Astrocyte of the hippocampus (primary cell): ENCODE measurements at regions not wholly inside any gene's neighbourhood (a gene's known extent, or its start where the extent isn't known, plus 50 kb on each side); places are given as distances from the start of the nearest gene placed in this dataset.

ENCODE experiments used
- DNase-seq: peaks from one replicate; pipeline ENCODE4 v3.0.0; 2011; ENCODE audit warnings: low read depth, low spot score

DNA sequence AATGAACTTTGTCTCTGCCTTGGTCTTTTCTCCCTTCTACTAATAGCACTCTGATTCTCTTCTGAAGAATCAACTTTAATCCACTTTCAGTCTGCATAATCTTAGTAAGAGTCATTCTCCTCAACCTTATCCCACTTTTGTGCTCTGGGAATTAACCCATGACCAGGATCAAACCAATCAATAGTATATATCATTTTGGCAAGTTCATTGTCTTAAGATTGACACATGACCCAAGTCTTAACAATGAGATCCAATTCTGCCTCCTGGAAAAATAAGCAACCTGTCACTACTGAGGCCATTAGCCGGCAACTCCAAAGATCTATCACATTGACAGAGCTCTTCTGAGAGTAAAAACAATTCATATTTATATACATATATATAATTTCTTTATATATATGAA is 1358.4 kb upstream of the ADGRL3 start:
- DNase-seq, result no peak

DNA sequence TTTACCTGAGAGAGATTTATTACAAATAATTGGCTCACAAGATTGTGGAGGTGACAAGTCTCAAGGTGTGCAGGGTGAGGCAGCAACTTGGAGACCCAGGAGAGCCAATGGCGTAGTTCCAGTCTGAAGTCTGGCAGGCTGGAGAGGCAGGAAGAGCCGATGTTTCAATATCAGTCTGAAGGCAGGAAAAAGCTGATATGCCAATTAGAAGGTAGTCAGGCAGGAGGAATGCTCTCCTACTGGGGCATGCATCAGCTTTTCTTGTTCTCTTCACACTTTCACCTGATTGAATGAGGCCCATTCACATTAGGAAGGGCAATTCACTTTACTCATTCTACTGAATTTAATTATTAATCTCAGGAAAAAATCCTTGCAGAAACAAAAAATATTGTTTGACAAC is 1351.7 kb upstream of the ADGRL3 start:
- DNase-seq, result peak; percentile 0

DNA sequence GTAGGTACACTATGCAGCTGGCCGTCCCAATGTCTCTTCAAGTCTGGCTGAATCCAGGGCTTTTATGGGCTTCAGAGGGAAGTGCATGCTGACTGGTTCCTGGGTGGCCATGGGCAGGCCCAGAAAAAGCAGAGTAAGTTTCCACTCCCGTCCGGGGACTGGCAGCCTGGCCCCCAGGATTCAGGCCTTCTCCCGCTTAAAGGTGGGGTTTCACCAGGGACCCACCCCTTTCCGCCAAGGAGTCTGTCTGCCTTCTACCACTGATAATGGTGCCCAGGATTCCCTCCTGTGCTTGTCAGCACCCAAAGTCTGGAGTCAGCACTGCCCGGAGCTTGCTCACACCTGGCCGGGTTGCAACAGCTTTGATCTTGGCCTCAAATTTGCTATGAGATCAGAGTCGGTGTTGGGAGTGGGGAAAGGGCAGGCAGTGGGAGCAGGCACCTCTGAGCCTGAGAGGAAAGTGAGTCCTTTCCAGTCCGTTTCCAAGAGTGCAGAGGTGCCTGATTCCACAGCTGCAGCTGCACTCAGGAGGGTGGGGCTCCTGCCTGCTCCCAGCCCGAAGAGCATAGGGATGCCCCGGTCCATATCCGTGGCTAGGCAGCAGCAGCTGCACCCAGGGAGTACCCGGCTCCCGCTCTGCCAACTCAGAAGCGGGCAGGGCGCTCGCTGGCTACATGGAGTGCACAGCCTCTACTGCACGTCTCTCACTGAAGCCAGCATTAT is 1344.3 kb upstream of the ADGRL3 start:
- no peak for DNase-seq

DNA sequence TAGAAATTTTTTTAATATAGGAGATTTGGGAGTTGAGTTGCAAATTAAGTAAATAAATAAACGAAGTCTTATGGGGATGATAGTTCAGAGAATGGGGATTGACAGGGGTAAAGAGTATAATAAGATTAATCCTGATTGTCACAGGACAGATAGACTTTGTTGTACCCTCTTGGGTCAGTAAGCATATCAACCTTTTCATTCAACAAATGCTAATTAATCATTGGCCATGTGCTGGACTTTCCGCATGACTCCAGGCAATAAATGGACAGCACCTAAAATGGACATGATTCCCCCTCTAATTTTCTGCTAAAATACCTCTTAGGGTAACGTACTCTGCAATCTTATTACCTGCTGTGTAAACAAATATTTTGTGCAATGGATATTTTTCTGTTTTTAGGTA is 1331.1 kb upstream of the ADGRL3 start:
- no peak for DNase-seq

DNA sequence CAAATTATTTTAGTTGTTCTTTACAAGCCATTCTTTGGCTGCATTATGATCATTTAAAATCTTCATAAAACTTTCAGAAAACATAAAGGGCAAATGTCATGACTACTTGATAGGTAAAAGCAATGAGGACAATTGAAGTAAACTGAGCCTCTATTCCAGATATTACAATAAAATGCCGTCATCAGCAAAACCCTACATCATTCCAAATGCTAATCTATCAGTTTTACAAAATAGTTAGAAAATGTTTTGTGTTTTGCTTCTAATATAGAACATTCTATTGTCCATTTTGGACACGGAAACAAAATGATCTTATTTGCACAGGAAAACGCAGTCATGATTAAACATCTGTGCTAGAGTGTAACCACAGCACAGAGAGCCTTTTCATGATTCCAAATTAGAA is 1330.6 kb upstream of the ADGRL3 start:
- no peak for DNase-seq

DNA sequence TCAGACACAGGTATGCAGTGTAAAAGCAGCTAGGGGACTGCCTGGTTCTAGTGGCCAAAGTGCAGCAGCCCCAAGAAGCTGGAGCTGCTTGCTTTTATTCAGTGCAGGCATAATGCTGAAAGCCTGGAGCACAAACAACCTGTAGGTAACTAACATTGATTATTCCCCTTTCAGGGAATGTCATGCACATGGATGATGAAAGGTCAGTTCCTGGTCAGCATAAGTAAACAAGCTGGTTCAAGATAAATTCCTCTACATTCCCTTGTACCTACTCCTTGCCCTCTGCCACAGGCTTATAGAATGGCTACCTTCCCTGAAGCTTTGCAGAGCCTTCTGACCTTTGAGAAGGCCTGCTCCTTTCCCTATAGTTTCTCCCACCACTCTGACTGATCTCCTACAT is 1318.5 kb upstream of the ADGRL3 start:
- DNase-seq, result no peak

DNA sequence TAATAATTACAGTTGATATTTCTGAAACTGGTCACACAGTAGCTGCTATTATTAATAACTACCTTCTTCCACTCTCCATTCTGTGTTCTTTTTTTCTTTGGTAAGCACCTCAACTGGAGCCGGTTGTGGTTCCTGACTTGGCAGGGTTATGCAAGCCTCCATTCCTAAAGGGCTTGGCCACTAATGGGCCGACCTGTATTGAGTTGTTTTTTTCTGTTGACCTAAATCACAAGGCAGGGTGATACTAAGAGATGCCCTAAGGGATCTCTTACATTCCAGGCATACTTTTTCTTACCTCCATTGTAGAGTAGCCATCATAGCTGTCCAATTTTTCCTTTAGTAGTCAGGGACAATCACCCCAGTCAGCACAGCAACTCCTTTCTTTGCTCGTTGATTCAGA is 1295.8 kb upstream of the ADGRL3 start:
- peak; percentile 4 for DNase-seq

DNA sequence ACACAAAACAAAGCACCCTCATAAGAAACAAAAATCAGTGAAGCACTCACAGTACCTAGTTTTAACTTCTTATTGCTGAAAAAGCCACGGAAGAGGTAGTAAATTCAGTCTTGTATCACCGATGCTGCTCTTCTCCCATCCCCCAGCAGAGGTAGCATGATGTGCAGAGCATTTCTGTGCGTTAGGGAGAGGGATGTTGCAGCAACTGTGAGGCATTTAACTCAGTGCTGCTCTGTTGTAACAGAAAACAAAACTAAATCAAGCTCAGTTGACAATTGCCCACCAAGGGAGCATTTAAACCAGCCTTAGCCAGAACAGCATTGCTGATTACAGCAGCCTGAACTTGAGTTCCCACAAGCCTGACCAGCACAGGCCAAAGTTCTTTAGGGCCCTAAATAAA is 1279.7 kb upstream of the ADGRL3 start:
- DNase-seq, result no peak

DNA sequence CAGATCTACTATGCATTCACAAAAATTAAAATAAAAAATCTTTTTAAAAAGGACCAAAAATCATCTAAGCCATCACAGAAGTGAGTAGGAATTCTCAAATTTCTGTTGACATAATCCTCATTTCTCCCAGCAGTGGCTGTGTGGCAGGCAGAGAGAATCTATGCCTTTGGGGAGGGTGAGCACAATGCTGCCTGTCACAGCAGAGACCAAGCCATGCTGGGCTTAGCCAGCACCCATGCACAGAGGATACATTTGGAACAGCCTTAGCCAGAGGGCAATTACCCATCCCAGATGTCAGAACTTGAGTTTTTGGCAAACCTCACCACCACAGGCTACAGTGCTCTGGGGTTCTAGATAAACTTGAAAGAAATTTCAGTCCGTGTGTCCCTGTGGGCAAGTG is 1274.8 kb upstream of the ADGRL3 start:
- DNase-seq, result no peak

DNA sequence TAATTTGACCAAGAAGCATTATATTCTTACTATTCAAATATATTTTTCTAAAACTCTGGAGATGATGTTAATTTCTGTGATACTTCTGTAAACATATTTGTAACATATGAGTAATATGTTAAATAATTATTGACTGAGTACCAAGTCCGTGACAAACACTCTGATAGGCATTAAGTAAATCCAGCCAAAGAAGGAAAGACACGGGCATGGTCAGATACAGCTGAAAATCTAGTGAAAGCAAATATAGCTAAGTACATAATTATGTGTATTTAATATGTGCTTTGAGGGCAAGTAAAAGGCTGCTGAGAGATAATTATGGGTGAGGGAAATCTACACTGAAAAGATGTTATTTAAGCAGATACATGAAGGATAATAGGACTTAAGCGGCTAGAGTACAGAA is 1263.6 kb upstream of the ADGRL3 start:
- no peak for DNase-seq

DNA sequence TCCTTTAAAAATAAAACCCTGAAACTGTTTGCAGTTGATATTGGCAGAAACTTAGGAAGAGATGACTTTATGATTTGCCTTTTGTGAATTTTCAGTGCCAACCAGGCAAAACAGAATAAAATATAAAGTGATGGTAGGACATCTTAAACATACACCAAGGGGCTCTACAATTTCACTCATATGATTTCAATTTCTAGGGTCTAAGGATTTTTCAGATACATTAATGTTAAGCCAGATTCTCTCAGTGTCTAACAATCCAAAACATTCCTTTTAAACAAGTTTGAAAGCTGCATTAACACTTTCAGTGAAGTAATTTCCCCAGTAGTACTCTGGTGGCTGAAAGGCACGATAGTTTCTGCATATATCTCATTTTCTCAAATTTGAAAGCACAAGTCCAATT is 1262.0 kb upstream of the ADGRL3 start:
- DNase-seq, result no peak

DNA sequence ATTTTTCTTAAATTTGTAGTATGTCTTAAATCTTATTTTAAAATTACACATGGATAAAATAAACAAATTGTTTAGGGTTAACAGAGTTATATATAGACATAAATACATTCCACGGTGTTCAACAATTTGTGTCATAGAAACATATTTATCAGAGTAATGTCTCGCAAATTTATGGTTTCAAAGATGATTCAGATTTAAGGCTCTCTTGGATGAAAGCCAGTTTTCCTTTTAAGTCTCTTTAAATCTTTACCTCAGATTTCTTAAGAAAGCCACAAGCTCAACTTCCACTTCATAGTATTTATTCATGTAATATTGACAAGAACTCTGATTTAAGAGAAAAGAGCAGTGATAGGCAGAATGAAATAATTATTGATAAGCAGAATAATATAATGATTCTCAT is 1254.8 kb upstream of the ADGRL3 start:
- no peak for DNase-seq

DNA sequence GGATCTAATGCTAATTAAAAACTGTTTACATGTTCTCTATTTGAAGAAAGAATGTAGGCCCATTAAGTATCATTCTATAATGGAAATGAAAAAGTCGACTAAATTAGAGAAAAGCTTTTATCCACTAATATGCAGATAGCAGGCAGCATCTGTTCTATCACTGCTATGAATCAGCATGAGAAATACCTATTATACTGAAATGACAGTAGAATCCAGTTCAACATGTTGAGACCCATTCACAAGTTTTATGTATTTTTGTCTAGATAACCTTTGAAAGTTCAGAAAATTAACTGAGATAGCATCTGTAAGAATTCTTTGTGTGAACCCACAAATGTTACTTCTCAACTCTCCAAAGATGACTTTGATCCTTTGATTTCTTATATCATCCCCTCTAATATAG is 1254.4 kb upstream of the ADGRL3 start:
- DNase-seq, result no peak

DNA sequence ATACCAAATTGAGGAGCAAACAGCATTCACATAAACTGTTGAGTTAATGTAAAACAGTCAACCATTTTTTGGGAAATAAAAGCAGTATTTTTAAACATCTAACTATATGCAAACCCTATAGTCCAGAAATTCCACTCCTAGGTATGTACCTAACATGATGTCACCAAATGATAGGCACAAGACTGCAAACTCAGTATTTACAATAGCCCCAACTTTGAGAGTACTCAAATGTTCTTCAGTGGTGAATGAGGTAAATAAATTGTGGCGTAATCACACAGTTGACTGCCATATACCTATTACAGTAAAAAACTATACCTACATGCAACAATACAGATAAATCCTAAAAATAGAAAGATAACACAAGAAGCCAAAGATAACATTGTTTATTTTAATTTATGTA is 1243.8 kb upstream of the ADGRL3 start:
- DNase-seq, result no peak

DNA sequence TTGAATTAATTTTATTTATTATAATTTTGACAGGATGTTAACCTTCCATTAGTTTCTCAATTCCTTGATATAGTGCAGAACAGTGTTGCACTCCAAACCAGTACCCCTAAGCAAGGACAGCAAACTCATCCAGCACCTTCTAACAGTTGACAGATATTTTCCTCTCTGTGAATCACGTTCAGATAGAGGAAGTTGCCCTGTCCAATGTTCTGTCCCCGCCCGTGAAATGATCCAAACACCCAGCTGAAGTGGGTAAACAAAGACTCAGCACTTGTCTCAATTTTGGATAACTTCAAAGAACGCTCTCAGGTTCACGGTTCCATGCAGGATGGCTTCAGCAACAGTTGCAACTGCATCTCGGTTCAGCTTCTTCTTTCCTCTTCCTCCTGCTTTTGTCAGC is 1240.0 kb upstream of the ADGRL3 start:
- DNase-seq, result no peak

DNA sequence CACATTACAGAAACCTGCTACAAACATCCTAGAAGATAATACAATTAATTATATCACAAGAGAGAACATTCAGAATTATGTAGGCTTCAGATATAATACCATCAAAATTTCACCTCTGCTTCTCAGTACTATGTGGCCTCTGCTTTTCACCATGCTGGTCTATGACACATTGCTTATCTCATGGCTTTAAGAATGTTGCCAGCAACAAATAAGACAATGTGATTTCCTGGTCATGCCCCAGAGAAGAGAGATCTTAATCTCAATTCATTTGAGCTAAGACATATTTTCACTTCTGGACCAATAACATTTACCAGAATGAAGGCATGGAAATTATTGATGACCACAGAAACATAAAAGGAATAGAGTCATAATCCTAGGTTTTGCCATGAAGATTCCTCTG is 1233.4 kb upstream of the ADGRL3 start:
- peak; percentile 1 for DNase-seq

DNA sequence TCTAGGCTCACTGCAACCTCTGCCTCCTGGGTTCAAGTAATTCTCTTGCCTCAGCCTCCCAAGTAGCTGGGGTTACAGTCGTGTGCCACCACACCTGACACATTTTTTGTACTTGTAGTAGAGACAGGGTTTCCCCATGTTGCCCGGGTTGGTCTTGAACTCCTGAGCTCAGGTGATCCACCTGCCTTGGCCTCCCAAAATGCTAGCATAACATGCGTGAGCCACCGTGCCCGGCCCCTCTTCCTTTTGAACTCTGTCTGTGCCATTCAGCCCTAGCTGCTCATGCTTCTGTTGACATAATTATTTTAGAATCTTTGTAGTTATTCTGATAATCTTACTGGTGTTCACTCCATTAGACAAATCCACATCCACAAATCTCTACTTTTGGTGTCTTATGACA is 1231.3 kb upstream of the ADGRL3 start:
- no peak for DNase-seq

DNA sequence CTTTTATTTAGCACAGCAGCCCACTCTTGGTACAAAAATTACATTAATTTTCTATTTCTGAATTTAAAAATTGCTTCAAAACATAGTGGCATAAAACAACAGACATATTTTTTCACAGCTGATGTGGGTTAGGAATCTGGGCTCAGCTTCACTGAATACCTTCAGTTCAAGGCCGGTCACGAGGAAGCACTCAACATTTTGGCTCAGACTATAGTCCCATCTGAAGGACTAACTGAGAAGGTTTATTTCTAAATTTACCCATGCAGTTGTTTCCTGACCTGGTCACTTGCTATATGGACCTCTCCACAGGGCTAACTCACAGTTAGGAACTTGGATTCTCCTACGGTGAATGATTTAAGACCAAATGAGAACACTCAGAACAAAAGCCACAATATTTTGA is 1230.2 kb upstream of the ADGRL3 start:
- DNase-seq, result no peak

DNA sequence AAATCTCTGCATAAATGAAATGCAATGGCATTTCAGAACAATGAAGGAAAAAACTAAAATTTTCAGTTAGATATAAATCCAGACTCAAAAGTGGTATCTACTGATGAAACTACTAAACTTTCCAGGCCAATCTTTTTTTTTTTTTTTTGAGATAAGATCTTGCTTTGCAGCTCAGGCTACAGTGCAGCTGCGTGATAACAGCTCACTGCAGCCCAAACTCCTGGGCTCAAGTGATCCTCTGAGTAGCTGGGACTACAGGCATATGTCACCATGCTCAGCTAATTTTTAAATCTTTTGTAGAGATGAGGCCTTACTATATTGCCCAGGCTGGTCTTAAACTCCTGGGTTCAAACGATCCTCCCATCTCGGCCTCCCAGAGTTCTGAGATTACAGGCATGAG is 1228.2 kb upstream of the ADGRL3 start:
- no peak for DNase-seq

DNA sequence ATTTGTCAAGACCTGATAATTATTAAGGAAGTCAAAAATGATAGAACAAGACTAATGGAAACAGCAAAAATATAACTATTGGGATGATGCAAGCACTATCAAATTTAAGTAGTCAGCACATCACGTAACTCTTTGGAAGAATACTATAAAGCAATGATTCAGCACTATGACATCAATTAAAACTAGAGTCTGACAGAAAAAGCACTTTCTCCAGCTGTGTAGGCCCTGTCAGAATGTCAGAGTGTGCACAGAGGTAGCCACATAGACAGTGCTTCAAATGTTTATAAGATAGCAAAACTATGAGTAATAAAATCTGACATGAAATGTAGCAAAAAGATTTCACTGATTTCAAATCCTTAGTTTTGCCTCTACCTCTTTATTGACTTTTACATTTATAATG is 1226.6 kb upstream of the ADGRL3 start:
- no peak for DNase-seq

DNA sequence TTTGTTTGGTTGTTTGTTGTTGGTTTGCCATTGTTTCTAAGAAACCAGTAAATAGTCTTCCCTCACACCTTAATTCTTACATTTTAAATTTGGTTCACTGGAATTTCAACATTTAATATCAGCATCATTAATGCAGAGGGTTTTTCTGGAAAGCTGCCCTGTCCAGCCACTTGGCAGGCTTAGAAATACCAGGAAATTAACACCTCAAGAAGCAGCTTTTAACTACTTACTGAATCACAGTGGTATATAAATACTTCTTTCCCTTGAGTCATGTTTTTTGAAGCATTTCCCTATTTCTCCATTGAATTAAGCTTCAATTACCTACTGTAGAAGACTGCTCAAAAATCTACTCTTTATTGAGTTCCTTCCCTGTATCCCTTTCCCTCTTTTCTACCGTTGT is 1221.1 kb upstream of the ADGRL3 start:
- peak; percentile 59 for DNase-seq

DNA sequence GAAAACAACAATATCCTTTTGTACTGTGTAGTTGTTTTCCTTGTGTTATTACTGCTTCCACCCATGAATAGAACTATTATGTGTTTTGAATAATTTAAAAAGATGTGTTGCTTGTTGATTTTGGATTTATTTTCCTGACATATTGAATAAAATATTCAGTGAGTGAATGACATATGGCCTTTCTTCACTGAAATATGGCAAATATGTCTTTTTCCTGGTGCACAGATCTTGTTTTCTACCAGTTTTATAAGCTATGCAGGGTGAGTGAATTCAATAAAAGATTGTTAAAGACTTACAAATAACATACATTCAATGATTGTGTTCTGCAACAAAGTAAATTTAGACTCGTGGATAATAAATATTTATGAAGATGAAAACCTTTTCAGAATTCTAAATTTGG is 1216.3 kb upstream of the ADGRL3 start:
- no peak for DNase-seq

DNA sequence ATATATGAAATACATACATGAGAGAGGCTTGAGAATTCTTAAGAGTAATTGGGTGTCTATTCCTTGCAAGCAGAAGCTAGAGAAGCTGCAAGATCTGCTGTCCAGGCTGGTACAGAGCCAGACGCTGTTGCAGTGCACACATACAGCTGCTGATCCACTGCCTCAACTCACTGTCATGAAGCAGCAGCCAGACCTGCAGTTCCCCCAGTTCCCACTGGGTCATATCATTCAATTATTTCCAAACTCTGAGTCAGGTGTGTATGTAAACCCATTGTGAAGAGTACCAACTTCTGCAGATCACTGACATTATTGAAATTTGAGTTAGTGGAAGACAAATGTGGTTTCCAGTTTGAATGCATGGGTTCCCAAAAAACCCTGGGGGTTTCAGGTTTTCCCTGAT is 1212.8 kb upstream of the ADGRL3 start:
- DNase-seq, result no peak

DNA sequence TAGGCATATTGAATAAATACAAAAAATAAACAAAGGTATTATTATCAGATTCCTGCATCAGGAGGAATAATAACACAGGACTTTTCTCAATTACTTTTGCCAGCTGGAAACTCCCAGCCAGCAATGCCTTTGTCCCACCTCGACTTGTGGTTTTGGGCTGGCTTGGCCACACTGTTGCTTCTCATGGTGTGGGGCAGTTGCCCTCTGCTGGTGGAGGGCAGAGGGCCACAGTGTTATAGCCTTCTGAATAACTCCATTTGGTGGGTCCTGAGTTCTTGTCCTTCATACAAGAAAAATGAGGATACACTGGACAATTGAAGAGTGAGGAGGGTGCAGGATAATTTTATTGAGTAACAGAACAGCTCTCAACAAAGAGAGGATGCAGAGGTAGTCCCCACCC is 1206.0 kb upstream of the ADGRL3 start:
- DNase-seq, result no peak
